ENCODE measurements at regions not wholly inside any gene's neighbourhood (a gene's known extent, or its start where the extent isn't known, plus 50 kb on each side); places are given as distances from the start of the nearest gene placed in this dataset.

DNA sequence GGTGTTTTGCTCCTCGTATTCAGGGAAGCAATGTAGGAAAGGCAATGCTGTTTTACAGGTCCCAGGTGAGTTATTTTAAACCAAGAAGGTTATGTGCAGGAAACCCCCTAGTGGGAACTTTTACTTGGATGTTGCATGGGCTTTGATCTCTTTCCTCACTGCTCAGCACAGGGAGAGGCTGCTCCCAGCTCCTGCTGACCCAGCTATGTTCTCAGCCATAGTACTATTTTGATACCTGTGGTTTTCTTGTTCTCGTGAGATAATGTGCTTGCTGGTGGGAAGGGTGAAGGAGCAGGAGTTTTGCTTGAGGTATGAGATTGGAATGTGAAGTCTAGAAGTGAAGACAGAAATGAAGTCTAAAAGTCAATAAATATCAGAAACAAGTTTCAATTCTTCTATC lies 265.6 kb upstream of the FBXL7 start (continued):
- TF ChIP-seq PHF8 (IDR thresholded peaks at IDR 0.05; ENCODE audit: borderline replicate concordance, low read length) = no peak
- TF ChIP-seq ZNF263 (CRISPR knock-in tag; IDR thresholded peaks at IDR 0.05; ENCODE audit: borderline replicate concordance) = no peak
- TF ChIP-seq TGIF2 (CRISPR knock-in tag; IDR thresholded peaks at IDR 0.05) = no peak
- TF ChIP-seq HMGN3 (IDR thresholded peaks at IDR 0.05; ENCODE audit: borderline replicate concordance, extremely low read depth, insufficient read length, low read depth, low read length) = no peak

DNA sequence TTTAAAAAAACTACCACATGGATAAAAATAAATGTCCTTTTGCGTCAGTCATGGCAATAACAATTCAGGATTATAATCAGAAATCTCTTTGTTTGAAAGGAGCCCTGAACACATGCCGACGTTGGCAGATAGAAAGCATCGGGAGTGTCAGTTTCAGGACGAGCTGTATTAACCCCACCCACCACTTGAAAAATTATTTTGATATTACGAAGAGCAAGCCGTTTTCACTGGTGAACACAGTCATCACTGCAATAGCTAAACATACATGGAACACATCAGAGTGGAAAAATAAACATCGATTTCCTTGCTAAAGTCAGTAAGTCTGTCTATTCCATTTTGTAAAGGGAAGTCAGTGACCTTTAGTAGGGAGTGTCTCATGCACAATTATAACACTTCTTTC lies 266.4 kb upstream of the FBXL7 start:
- ChIA-PET CTCF (ENCODE audit: low intra/inter-chr PET ratio) (no interaction called here), POLR2A (interaction anchor here (0.6 kb wide), 1 partner anchor 284 kb away, joined by 3 read pairs; no protein-coding TSS in a partner anchor)
- no peaks in the 10 kb centered on the region for H3K4me1 ChIP-seq (replicated peaks in 1 of 2; ENCODE audit: control insufficient read depth in 2 of 2, insufficient read depth in 2 of 2, low read length in 2 of 2)
- in situ Hi-C loops (cut with MboI) (no loop called here), intact Hi-C loops (cut with micrococcal nuclease) (no loop called here)
- DNase-seq (ENCODE audit: extremely low read depth in 1 of 4, low spot score in 3 of 4) (no peak), FAIRE-seq (no peak), ATAC-seq (no peak)
- no peaks in the 10 kb centered on the region for H3K27me3 ChIP-seq (ENCODE audit: control insufficient read depth in 2 of 2, insufficient read depth in 2 of 2, low read length in 2 of 2)
- no peaks in the 10 kb centered on the region for H4K20me1 ChIP-seq (replicated peaks; ENCODE audit: control insufficient read depth, insufficient read depth, low read length)
- no peak overlapping the region for H3K9ac ChIP-seq (ENCODE audit: insufficient read depth in 1 of 2, low read depth in 2 of 2, low read length in 2 of 2)
- no peaks in the 10 kb centered on the region; the same call in 1 of the 2 replicates for H3K9me3 ChIP-seq (replicated peaks; ENCODE audit: control insufficient read depth, insufficient read depth, low read depth, low read length)
- no peak overlapping the region for H3K4me2 ChIP-seq (ENCODE audit: insufficient read depth, low read length)
- H2AFZ ChIP-seq (ENCODE audit: low read depth, low read length) = no peak overlapping the region
- no peaks in the 10 kb centered on the region for H3K9me1 ChIP-seq (ENCODE audit: control insufficient read depth, insufficient read depth, low read length)
- BruUV-seq (replicated peaks) = no TSS peak
- no peaks in the 10 kb centered on the region for H3K79me2 ChIP-seq (ENCODE audit: control insufficient read depth, insufficient read depth, low read length)
- H3K4me3 ChIP-seq = no peak overlapping the region
- no peaks in the 10 kb centered on the region for H3K36me3 ChIP-seq (ENCODE audit: control insufficient read depth, insufficient read depth, low read length)
- H3K27ac ChIP-seq (ENCODE audit: extremely low read depth, low read depth, low read length) = no peak overlapping the region
- 1% methylated on average over 8 of the region's 8 CpGs for WGBS (ENCODE audit: insufficient coverage, low coverage, missing lambda C conversion rate)
- TF ChIP-seq RBM25 (IDR thresholded peaks at IDR 0.05; ENCODE audit: low read depth, low read length, severe bottlenecking) (no peak), ZKSCAN1 (IDR thresholded peaks at IDR 0.05; ENCODE audit: low read depth, low read length) (no peak), ERF (CRISPR knock-in tag; IDR thresholded peaks at IDR 0.05) (no peak), GTF2F1 (IDR thresholded peaks at IDR 0.05; ENCODE audit: low read depth, low read length) (no peak), RERE (CRISPR knock-in tag; IDR thresholded peaks at IDR 0.05; ENCODE audit: borderline replicate concordance) (no peak), NFRKB (IDR thresholded peaks at IDR 0.05; ENCODE audit: low read depth) (no peak)
- TF ChIP-seq, protein P1, sequence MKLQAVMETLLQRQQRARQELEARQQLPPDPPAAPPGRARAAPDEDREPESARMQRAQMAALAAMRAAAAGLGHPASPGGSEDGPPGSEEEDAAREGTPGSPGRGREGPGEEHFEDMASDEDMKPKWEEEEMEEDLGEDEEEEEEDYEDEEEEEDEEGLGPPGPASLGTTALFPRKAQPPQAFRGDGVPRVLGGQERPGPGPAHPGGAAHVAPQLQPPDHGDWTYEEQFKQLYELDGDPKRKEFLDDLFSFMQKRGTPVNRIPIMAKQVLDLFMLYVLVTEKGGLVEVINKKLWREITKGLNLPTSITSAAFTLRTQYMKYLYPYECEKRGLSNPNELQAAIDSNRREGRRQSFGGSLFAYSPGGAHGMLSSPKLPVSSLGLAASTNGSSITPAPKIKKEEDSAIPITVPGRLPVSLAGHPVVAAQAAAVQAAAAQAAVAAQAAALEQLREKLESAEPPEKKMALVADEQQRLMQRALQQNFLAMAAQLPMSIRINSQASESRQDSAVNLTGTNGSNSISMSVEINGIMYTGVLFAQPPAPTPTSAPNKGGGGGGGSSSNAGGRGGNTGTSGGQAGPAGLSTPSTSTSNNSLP (IDR thresholded peaks at IDR 0.05; ENCODE audit: borderline replicate concordance, low read depth, low read length) = no peak
- TF ChIP-seq, protein P2, sequence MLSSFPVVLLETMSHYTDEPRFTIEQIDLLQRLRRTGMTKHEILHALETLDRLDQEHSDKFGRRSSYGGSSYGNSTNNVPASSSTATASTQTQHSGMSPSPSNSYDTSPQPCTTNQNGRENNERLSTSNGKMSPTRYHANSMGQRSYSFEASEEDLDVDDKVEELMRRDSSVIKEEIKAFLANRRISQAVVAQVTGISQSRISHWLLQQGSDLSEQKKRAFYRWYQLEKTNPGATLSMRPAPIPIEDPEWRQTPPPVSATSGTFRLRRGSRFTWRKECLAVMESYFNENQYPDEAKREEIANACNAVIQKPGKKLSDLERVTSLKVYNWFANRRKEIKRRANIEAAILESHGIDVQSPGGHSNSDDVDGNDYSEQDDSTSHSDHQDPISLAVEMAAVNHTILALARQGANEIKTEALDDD (IDR thresholded peaks at IDR 0.05) = no peak

Measured in K562 (cell line).